ENCODE measurements at regions not wholly inside any gene's neighbourhood (a gene's known extent, or its start where the extent isn't known, plus 50 kb on each side); places are given as distances from the start of the nearest gene placed in this dataset.

GRCh38 chr7:46153951-46154787 is 233.1 kb upstream of the IGFBP3 start:
- WGBS, 4 donors, result 71 to 80% (median 77%) methylated on average over 6 of the region's 6 CpGs

GRCh38 chr7:46153583-46153950 is 232.5 kb upstream of the IGFBP3 start:
- Histone ChIP-seq H3K4me3 (no peak overlapping the region), H3K36me3 (replicated peaks in 1 of 2) (no peaks in the 10 kb centered on the region), H3K4me1 (replicated peaks in 1 of 2) (no peaks in the 10 kb centered on the region), H3K27me3 (no peaks in the 10 kb centered on the region), H3K9me3 (replicated peaks in 1 of 3) (peaks cover 0 to 3% (median 0%) of the 10 kb centered on the region in 3 donors), H3K27ac (no peak overlapping the region)
- TF ChIP-seq CTCF (IDR thresholded peaks at IDR 0.05) (no peak), POLR2A (IDR thresholded peaks at IDR 0.05) (no peak)
- intact Hi-C loops (cut with DNase I), result no loop called here
- DNase-seq, result no peak
- 53 to 85% (median 67%) methylated on average over 1 of the region's 1 CpG for WGBS, 4 donors

More at GRCh38 chr7:46153951-46154787, 233.1 kb upstream of the IGFBP3 start:
- Histone ChIP-seq H3K27ac (no peak overlapping the region), H3K27me3 (no peaks in the 10 kb centered on the region), H3K9me3 (replicated peaks in 1 of 3) (peaks cover 0 to 3% (median 0%) of the 10 kb centered on the region in 3 donors), H3K36me3 (replicated peaks in 1 of 2) (no peaks in the 10 kb centered on the region), H3K4me1 (replicated peaks in 1 of 2) (no peaks in the 10 kb centered on the region), H3K4me3 (no peak overlapping the region)
- DNase-seq, result no peak
- intact Hi-C loops (cut with DNase I), result no loop called here
- no peak for TF ChIP-seq CTCF (IDR thresholded peaks at IDR 0.05)
- TF ChIP-seq POLR2A (IDR thresholded peaks at IDR 0.05), result no peak

GRCh38 chr7:46152696-46153095 is 231.6 kb upstream of the IGFBP3 start:
- intact Hi-C loops (cut with DNase I), result no loop called here
- Histone ChIP-seq H3K27me3 (no peaks in the 10 kb centered on the region), H3K4me3 (no peak overlapping the region), H3K36me3 (replicated peaks in 1 of 2) (no peaks in the 10 kb centered on the region), H3K27ac (no peak overlapping the region), H3K4me1 (replicated peaks in 1 of 2) (no peaks in the 10 kb centered on the region), H3K9me3 (replicated peaks in 1 of 3) (peaks cover 0 to 3% (median 0%) of the 10 kb centered on the region in 3 donors)
- 70 to 89% (median 74%) methylated on average over 1 to 2 of the region's 2 CpGs for WGBS, 4 donors
- no peak for DNase-seq
- no peak for TF ChIP-seq CTCF (IDR thresholded peaks at IDR 0.05)
- no peak for TF ChIP-seq POLR2A (IDR thresholded peaks at IDR 0.05)

- Histone ChIP-seq H3K27me3 (no peaks in the 10 kb centered on the region), H3K9me3 (replicated peaks in 1 of 3) (peaks cover 0 to 3% (median 0%) of the 10 kb centered on the region in 3 donors), H3K4me3 (no peak overlapping the region), H3K4me1 (replicated peaks in 1 of 2) (no peaks in the 10 kb centered on the region), H3K36me3 (replicated peaks in 1 of 2) (no peaks in the 10 kb centered on the region), H3K27ac (no peak overlapping the region)
- TF ChIP-seq CTCF (IDR thresholded peaks at IDR 0.05), result no peak
- intact Hi-C loops (cut with DNase I), result no loop called here
- no peak for DNase-seq
These were observed 229.6 kb upstream of the IGFBP3 start for GRCh38 chr7:46150721-46151120.

Data from adrenal gland (tissue), 9 donors.